Breast epithelium (tissue), 3 donors: ENCODE measurements at regions not wholly inside any gene's neighbourhood (a gene's known extent, or its start where the extent isn't known, plus 50 kb on each side); places are given as distances from the start of the nearest gene placed in this dataset.

ENCODE experiments used
- CTCF ChIP-seq, 3 donors: fragments of 450-650 bp; IDR thresholded peaks; one replicate each; pipeline ENCODE4 v1.5.1; 2016 to 2017; ENCODE audit warnings: antibody characterized with exemption in 3 of 3, mild to moderate bottlenecking in 3 of 3, moderate library complexity in 3 of 3
- POLR2A ChIP-seq: fragments of 450-650 bp; IDR thresholded peaks from one replicate; pipeline ENCODE4 v1.6.1; 2016; ENCODE audit warnings: antibody characterized with exemption, mild to moderate bottlenecking, moderate library complexity
- POLR2AphosphoS5 ChIP-seq, 3 donors: sonication (generic); formaldehyde crosslinking; IDR thresholded peaks; one replicate each; pipeline ENCODE4 v1.6.1; 2017; ENCODE audit warnings: antibody characterized with exemption in 3 of 3

- no peak for TF ChIP-seq CTCF (IDR thresholded peaks at IDR 0.05)
- TF ChIP-seq POLR2A: no peak
- no peak for TF ChIP-seq POLR2AphosphoS5 (IDR thresholded peaks at IDR 0.05)
These were observed 86.7 kb upstream of the NKX1-1 start for GRCh38 chr4:1492651-1493539.
